Smooth muscle cell (in vitro differentiated cells): ENCODE measurements at regions not wholly inside any gene's neighbourhood (a gene's known extent, or its start where the extent isn't known, plus 50 kb on each side); places are given as distances from the start of the nearest gene placed in this dataset.

Experiments used
- DNase-seq: peaks from one replicate; lab custom pipeline; 2025; ENCODE audit not compliant: unreplicated experiment; lab: John Stamatoyannopoulos, UW
- H2AFZ ChIP-seq: fragments of 200-600 bp; sonication (generic); 2 replicates; pipeline ENCODE4 v1.6.0; 2016; ENCODE audit warnings: antibody characterized with exemption, low read depth, mild to moderate bottlenecking
- H3F3A ChIP-seq: fragments of 200-600 bp; sonication (generic); 2 replicates; pipeline ENCODE4 v1.6.0; 2017; ENCODE audit warnings: antibody characterized with exemption, low read depth
- H3K27ac ChIP-seq: fragments of 200-600 bp; sonication (generic); 2 replicates; pipeline ENCODE4 v1.5.1; 2016; ENCODE audit warnings: low read depth, mild to moderate bottlenecking
- H3K27me3 ChIP-seq: fragments of 200-600 bp; sonication (generic); 2 replicates; pipeline ENCODE4 v1.6.1; 2016; ENCODE audit warnings: low read depth, mild to moderate bottlenecking
- H3K36me3 ChIP-seq: fragments of 200-600 bp; sonication (generic); 2 replicates; pipeline ENCODE4 v1.5.1; 2016; ENCODE audit warnings: low read depth
- H3K4me1 ChIP-seq: fragments of 200-600 bp; sonication (generic); 2 replicates; pipeline ENCODE4 v1.5.1; 2016; ENCODE audit warnings: low read depth
- H3K4me2 ChIP-seq: fragments of 200-600 bp; sonication (generic); 2 replicates; pipeline ENCODE4 v1.6.0; 2016; ENCODE audit warnings: mild to moderate bottlenecking
- H3K4me3 ChIP-seq: fragments of 200-600 bp; sonication (generic); 2 replicates; pipeline ENCODE4 v1.5.1; 2016; ENCODE audit warnings: mild to moderate bottlenecking
- H3K79me2 ChIP-seq: fragments of 200-600 bp; sonication (generic); 2 replicates; pipeline ENCODE4 v1.6.0; 2016; ENCODE audit warnings: low read depth, mild to moderate bottlenecking
- H3K9ac ChIP-seq: fragments of 200-600 bp; sonication (generic); 2 replicates; pipeline ENCODE4 v1.6.0; 2016; ENCODE audit warnings: low read depth
- H3K9me3 ChIP-seq: fragments of 200-600 bp; sonication (generic); replicated peaks from 2 replicates; pipeline ENCODE4 v1.5.1; 2016; ENCODE audit warnings: low read depth
- H4K20me1 ChIP-seq: fragments of 200-600 bp; sonication (generic); 2 replicates; pipeline ENCODE4 v1.6.0; 2016; ENCODE audit warnings: low read depth
- WGBS: methylation state at CpG from one replicate; pipeline ENCODE4 v1.1.7; 2016; ENCODE audit warnings: low lambda C conversion rate; 5-methylcytosine and 5-hydroxymethylcytosine counted together
- TF ChIP-seq, protein P1 (sequence below): fragments of 200-600 bp; sonication (generic); IDR thresholded peaks from 2 replicates; pipeline ENCODE4 v1.5.1; 2017; ENCODE audit warnings: borderline replicate concordance, mild to moderate bottlenecking, antibody characterized with exemption; ENCODE audit not compliant: insufficient read depth, poor library complexity, severe bottlenecking

DNA sequence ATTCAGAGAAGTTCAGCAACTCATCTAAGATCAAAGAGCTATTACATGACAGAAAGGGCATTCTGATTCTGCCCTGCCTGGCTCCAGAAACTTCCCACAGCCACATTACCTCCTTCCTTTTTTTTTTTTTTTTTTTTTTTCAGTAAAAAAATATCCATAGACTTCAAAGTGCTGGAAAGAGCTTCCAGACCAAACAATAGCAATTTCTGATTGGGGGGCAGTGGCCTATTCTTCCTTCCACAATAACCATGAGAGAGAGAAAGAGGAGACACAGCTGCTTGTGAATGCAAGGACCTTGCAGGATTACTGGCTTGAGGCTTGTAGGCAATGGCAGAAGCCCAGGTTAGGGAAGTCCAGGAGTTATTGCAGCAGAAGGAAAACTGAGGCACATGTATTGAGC is 151.0 kb upstream of the TOX3 start:
- H3K36me3 ChIP-seq = no peaks in the 10 kb centered on the region
- H3K27me3 ChIP-seq = no peaks in the 10 kb centered on the region
- H3K4me1 ChIP-seq = no peaks in the 10 kb centered on the region
- no peak for DNase-seq
- no peak overlapping the region for H3K4me2 ChIP-seq
- H3K9me3 ChIP-seq = no peaks in the 10 kb centered on the region
- TF ChIP-seq, protein P1, sequence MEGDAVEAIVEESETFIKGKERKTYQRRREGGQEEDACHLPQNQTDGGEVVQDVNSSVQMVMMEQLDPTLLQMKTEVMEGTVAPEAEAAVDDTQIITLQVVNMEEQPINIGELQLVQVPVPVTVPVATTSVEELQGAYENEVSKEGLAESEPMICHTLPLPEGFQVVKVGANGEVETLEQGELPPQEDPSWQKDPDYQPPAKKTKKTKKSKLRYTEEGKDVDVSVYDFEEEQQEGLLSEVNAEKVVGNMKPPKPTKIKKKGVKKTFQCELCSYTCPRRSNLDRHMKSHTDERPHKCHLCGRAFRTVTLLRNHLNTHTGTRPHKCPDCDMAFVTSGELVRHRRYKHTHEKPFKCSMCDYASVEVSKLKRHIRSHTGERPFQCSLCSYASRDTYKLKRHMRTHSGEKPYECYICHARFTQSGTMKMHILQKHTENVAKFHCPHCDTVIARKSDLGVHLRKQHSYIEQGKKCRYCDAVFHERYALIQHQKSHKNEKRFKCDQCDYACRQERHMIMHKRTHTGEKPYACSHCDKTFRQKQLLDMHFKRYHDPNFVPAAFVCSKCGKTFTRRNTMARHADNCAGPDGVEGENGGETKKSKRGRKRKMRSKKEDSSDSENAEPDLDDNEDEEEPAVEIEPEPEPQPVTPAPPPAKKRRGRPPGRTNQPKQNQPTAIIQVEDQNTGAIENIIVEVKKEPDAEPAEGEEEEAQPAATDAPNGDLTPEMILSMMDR = no peak
- H3K79me2 ChIP-seq = no peaks in the 10 kb centered on the region
- no peak overlapping the region for H3K27ac ChIP-seq
- H3K9ac ChIP-seq = no peak overlapping the region
- H3F3A ChIP-seq = no peaks in the 10 kb centered on the region
- H3K4me3 ChIP-seq = no peak overlapping the region
- no peaks in the 10 kb centered on the region for H4K20me1 ChIP-seq
- no peak overlapping the region for H2AFZ ChIP-seq

GRCh38 chr16:52696126-52696525 is 149.2 kb upstream of the TOX3 start:
- Histone ChIP-seq H3K4me1 (no peaks in the 10 kb centered on the region), H4K20me1 (no peaks in the 10 kb centered on the region), H3K27ac (no peak overlapping the region), H3K36me3 (no peaks in the 10 kb centered on the region), H3K79me2 (no peaks in the 10 kb centered on the region), H3F3A (no peaks in the 10 kb centered on the region), H3K27me3 (no peaks in the 10 kb centered on the region), H3K9me3 (no peaks in the 10 kb centered on the region), H3K4me3 (no peak overlapping the region), H2AFZ (no peak overlapping the region), H3K9ac (no peak overlapping the region), H3K4me2 (no peak overlapping the region)
- no peak for DNase-seq
- 94% methylated on average over 3 of the region's 3 CpGs for WGBS
- TF ChIP-seq, protein P1 = no peak

DNA sequence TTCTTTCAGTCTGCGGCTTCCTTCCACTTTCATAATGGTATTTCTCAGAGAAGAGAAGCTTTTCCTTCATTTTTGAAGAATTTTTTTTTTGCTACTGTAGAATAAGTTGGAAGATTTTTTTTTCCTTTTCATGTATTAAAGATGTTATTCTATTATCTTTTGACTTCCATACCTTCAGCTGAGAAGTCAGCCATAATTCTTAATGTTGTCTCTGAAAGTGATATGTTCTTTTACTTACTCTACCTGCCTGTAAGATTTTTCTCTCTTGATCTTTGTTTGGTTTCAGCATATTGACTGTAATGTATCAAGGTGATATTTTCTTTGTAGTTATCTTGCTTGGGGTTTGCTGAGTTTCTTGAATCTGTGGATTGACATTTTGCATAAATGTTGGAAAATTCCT is 143.5 kb upstream of the TOX3 start:
- H3K9ac ChIP-seq = no peak overlapping the region
- TF ChIP-seq, protein P1 = no peak
- H2AFZ ChIP-seq = no peak overlapping the region
- DNase-seq = no peak
- H3K4me3 ChIP-seq = no peak overlapping the region
- H3K79me2 ChIP-seq = no peaks in the 10 kb centered on the region
- WGBS = 80% methylated on average over 1 of the region's 1 CpG
- no peaks in the 10 kb centered on the region for H4K20me1 ChIP-seq
- no peaks in the 10 kb centered on the region for H3K9me3 ChIP-seq
- H3K36me3 ChIP-seq = no peaks in the 10 kb centered on the region
- no peaks in the 10 kb centered on the region for H3F3A ChIP-seq
- H3K4me1 ChIP-seq = no peaks in the 10 kb centered on the region
- no peak overlapping the region for H3K4me2 ChIP-seq
- no peak overlapping the region for H3K27ac ChIP-seq
- H3K27me3 ChIP-seq = no peaks in the 10 kb centered on the region

- Histone ChIP-seq H3K79me2 (no peaks in the 10 kb centered on the region), H2AFZ (no peak overlapping the region), H3K4me3 (no peak overlapping the region), H4K20me1 (no peaks in the 10 kb centered on the region), H3K9me3 (no peaks in the 10 kb centered on the region), H3K36me3 (no peaks in the 10 kb centered on the region), H3K9ac (no peak overlapping the region), H3K27me3 (no peaks in the 10 kb centered on the region), H3K27ac (no peak overlapping the region), H3K4me1 (no peaks in the 10 kb centered on the region), H3F3A (no peaks in the 10 kb centered on the region), H3K4me2 (no peak overlapping the region)
- DNase-seq = no peak
- 100% methylated on average over 1 of the region's 1 CpG for WGBS
- TF ChIP-seq, protein P1 = no peak
Measured at GRCh38 chr16:52680993-52681392, 134.1 kb upstream of the TOX3 start.
